Activated T-helper 9 cell treated with anti-CD3 and anti-CD28 coated beads, Interleukin-2, amount 50 U/mL, for 16 hours (primary cell): ENCODE measurements at regions not wholly inside any gene's neighbourhood (a gene's known extent, or its start where the extent isn't known, plus 50 kb on each side); places are given as distances from the start of the nearest gene placed in this dataset.
"Not testable (repeated sequence)": the region's sequence is repeated elsewhere in the genome, so short reads cannot be mapped to it uniquely, and the experiment has no call there.

Experiments used
- DNase-seq: peaks from one replicate; pipeline ENCODE4 v3.0.0-alpha.2; 2020; ENCODE audit warnings: low read depth

DNA sequence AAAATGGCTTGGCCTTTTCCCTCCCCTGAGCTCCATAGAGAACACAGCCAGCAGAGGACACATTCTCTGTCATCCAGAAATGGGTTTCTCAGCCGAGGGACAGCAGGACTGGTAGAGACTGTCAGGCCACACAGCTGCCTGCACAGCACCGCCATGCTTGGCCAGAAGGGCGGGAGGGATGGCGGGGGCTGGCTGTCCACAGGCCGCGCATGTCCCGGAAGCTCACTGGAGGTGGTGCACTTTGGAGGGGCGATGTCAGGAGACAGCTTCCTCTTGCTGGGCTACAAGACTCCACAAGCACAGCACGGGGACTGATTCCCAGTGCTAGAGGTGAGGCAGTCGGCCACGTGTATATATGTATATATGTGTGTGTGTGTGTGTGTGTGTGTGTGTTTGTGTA lies 125.3 kb downstream of the GOLGA6L4 start:
- DNase-seq: not testable (repeated sequence)

DNA sequence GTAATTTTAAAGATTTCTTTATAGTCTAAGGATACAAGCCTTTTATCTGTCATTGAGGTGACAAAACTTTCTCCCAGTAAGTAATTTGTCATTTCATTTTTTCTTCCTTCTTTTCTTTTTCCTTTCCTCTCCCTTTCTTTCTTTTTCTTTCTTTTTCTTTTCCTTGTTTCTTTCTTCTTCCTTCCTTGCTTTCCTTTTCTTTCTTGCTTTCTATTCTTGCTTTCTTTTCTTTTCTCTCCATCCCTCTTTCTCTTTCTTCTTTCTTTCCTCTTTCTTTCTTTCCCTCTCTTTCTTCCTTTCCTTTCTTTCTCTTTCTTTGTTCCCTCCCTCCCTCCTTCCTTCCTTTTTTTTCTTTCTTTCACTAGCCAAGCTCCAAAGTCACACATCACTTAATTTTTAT lies 148.8 kb downstream of the GOLGA6L4 start:
- DNase-seq: not testable (repeated sequence)

DNA sequence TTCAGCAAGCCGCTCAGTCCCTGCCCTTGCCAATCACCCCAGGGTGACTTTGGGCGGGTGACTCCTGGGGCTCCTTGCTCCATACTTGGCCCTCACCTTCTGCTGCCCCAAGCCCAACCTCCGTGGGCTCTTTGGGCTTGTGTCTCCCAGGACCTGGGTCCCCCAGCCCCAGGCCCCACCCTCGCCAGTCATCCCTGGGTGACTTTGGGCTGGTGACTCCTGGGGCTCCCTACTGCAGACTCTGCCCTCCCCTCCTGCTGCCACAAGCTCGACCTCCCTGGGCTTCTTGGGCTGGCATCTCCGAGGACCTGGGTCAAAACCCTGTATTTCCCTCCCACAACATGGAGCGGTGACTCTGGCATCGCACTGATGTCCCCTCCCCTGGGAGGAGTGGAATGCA lies 151.5 kb downstream of the GOLGA6L4 start:
- DNase-seq: no peak

DNA sequence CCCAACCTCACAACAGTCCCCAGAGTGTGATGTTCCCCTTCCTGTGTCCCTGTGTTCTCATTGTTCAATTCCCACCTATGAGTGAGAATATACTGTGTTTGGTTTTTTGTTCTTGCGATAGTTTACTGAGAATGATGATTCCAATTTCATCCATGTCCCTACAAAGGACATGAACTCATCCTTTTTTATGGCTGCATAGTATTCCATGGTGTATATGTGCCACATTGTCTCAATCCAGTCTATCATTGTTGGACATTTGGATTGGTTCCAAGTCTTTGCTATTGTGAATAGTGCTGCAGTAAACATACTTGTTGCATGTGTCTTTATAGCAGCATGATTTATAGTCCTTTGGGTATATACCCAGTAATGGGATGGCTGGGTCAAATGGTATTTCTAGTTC lies 152.6 kb downstream of the GOLGA6L4 start:
- not testable (repeated sequence) for DNase-seq

DNA sequence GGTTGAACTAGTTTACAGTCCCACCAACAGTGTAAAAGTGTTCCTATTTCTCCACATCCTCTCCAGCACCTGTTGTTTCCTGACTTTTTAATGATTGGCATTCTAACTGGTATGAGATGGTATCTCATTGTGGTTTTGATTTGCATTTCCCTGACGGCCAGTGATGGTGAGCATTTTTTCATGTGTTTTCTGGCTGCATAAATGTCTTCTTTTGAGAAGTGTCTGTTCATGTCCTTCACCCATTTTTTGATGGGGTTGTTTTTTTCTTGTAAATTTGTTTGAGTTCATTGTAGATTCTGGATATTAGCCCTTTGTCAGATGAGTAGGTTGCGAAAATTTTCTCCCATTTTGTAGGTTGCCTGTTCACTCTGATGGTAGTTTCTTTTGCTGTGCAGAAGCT lies 153.1 kb downstream of the GOLGA6L4 start:
- DNase-seq: not testable (repeated sequence)

DNA sequence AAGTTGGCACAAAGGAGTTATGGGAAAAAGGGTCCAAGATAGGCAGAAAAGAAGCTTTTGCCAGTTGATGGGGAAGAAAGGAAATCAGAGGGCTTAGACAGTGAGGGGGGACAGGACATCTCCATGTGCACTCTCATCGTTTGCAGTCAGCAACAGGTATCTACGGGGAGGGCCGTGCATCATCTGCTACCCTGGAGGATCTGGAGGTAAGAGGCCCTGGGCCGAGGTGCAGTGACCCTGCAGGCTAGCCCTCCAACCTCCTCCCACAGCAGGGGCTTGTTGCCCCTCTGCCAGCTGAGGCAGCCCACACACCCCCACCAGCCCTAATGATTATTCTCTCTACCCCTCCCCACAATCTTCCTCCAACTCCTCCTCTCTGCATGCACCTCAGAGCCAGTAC lies 154.8 kb downstream of the GOLGA6L4 start:
- not testable (repeated sequence) for DNase-seq

DNA sequence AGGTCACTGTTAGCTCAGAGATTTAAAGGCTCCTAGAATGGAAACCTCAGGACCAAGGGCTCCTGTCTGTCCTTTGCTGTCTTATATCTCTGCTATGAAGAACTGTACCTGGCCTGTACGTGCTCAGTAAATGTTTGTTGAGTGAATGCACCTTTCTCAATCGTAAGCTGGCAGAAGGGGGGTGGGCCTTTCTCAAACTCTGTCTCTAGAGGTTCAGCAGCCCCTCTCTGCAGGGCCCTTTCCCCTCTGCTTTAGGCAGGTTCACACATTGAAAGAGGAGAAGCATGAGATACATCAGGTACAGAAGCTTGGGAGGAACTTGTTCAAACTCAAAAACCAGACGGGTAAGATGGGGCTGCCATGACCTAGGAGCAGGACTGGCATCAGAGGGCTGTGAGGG lies 155.6 kb downstream of the GOLGA6L4 start:
- DNase-seq: no peak

DNA sequence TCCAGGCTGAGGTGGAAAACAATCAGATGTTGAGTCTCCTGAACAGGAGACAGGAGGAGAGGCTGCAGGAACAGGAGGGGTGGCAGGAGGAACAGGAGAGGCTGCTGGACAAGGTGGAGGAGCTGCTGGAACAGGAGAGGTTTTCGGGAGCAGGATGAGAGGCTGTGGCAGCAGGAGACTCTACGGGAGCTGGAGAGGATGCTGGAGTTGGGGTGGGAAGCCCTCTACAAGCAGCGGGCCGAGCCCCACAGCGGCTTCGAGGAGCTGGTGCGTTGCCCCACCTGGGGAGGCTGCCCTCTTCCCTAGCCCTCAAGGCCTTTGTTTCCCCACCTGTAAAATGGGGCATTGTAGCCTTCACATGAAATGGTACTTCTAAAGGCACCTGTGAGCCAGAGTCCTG lies 156.4 kb downstream of the GOLGA6L4 start:
- not testable (repeated sequence) for DNase-seq

DNA sequence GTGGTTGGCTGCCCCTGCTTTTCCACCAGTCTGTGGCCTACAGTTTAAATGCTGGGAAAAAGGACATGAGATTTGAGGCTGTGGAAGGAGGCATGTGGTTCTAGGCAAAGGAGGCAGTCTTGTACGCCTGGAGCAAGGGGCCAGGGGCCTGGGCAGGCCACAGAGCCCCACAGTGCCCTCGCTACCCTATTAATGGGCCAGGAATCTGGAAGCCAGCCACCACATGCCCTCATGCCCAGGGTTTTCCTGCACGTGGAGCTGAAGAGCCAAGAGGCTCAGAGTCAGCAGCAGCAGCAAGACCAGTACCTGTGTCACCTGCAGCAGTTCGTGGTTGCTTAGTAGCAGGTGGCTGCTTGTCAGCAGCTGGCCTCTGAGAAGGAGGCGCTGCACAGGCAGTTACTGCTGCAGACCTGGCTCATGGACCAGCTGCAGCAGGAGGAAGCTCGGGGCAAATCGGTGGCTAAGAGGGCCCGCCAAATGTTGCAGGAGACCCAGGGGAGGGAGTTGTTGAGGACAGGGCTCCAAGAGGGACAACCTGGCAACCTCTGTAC lies 157.9 kb downstream of the GOLGA6L4 start:
- DNase-seq: not testable (repeated sequence)

DNA sequence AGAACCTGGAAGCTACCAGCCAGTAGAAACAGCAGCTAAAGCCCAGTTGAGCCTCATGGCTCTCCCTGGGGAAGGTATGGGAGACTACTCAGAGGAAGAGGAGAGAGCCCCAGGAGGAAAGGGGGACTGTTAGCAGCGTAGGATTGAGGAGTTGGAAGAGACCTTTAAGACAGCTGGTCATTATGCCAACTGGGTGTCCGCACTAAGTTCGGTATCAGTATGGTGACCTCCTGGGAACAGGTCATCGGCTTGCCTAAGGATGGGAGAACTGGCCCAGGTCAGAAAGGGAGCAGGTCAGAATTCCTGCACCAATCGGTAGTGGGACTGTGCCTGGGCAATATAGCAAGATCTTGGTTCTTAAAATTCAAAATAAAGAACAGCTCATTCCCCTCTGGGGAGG lies 158.4 kb downstream of the GOLGA6L4 start:
- not testable (repeated sequence) for DNase-seq

DNA sequence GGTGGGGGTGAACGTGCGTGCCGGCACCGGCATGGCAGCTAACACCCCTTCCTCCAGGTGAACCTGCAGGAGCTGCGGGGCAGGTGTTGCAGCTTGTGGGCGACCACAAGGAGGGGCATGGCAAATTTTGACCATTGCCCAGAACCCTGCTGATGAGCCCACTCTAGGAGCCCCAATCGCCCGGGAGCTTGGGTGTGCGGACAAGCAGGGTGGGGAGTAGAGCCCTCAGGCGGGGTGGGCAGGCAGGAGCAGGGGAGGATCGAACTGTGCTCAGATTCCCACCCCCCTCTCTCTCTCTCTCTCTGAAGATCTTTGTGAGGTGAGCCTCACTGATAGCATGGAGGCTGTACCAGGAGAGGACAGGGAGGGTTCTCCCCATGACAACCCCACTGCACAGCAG lies 159.8 kb downstream of the GOLGA6L4 start:
- not testable (repeated sequence) for DNase-seq

DNA sequence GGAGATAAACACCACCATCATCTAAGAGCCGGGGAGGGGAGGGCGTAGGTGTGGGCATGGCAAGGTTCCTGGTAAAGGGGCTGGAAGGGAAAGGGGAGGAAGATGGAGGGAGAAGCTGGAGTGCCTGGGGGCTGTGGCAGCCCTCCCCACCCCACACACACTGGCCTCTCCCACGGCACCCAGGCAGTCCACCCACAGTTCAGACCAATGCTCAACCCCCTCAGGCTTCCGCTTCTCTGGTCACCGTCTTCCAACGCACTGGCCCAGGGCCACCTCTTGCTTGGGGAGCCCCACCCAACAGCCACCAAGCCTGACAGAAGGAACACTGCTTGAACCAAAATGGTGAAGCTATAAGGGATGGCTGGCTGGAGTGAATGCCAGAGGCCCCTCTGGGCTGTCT lies 160.3 kb downstream of the GOLGA6L4 start:
- not testable (repeated sequence) for DNase-seq

DNA sequence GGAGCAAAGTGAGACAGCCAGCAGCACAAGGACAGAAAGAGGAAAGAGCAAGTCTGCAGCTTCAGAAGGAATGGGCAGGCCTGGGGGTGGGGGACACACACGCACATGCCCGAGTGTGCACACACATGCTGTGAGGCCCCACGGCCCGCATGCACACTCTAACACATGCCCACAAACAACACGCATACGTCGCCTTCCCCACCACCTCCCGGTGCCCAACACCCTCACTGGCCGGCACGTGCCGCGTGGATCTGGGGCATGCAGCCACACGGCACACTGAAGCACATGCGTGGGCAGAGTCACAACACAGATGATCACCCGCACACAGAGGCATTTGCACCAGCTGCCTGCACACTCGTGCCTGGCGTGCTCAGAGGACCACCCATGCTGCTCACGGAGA lies 161.5 kb downstream of the GOLGA6L4 start:
- DNase-seq: not testable (repeated sequence)

DNA sequence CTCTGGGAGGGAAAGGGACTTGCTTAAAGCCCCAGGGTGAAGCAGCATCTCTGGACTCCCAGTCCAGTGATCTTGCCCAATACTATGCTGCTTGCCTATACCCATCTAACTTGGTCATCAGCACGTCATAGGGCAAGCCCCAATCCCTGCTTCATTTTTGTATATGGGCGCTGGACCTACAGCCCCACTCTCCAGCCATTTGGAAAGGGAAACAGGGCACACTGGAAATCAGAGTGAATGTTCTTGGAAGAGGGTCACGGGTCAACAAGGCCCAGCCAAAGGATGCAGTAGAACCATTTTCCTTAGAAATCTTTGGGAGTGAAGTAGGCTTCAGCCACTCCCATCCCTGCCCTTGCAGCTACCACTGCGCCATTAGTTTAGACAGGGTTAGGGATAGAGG lies 162.5 kb downstream of the GOLGA6L4 start:
- DNase-seq: not testable (repeated sequence)

DNA sequence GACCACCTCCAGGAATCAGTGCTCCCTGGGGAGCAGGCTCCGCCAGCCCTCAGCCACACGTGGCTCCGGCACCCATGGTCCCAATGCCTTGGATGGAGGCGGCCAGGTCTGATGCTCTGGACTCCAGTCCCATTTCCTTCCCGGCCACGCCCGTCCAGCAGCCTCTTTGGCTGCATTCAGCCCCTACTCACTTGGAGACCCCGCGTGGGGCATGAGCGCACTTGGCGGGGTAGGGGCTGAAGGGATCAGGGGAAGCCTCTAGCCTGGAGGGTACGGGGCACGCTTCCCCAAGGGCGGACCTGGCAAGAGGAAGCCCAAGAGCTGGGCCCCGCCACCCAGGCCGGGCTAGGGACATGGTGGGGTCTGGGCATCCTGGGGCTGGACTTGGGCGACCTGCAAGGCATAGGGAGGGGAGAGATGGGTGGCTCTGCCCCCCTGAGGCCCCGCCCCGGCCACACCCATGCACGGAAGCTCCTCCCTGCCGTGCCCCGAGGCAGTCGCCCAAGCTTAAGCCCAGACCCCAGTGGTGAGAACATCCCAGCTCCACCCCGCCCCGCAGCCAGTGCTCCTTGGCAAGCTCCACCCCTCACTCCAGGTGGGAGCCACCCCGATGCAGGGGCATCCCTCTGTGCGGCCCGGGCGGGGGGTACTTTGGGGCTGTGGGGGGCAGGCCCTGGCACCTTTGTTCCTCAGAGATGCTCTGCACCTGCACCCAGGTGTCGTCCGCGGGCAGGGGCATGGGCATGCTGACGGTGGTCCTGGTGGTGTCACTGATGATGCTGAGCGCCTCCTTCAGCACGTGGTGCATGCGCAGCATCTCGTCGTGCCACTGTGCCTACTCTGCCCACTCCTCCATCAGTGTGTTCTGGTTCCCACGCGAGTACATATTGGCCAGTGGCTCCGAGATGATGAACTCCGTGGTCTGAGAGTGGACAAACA lies 163.5 kb downstream of the GOLGA6L4 start:
- DNase-seq: no peak

DNA sequence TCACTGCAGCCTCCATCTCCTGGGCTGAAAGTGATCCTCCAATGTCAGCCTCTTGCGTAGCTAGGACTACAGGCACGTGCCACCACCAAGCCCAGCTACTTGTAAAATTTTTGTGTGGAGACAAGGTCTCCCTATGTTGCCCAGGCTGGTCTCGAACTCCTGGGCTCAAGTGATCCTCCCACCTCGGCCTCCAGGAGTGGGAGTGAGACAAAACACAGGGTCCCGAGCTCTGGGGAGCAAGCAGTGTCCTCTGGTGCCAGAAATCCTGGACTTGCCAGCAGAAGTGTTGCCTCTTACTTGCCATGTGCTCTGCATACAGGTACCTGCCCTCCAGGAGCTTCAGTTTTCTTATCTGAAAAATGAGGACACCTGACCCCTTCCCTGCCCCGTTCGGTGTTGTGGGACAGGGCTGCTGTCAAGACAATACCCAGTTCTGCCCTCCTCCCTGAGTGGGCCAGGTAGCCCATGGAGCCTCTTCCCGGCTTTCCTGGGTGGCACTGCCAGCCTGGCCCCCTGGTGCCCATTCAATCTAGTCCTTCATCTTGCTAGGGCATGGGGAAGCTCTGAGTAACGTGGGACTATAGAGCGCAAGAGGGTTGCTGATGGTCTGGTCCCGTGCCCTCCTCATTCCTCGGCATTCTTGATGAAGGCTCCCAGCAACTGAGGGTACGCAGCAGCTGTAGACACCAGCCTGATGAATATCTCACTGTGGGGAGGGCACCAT lies 164.6 kb downstream of the GOLGA6L4 start:
- DNase-seq: no peak

DNA sequence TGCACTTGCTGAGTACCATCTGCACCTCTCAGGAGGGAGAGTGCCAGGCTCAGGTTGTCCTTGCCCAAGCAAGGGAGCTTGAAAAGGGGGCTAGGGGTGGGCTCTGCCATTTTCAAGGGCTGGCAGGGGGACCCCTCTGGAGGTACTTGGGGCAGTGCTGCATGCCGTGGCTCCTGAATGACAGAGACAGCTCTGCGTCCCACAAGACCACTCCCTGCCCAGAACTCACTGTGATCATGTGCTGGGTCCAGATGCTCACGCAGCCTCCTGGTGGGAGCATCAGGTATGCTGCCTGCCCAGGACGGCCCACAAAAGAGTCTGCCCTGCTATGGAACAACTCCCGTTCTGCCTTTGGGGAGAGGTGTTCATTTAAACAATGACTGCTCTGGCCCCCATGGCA lies 165.2 kb downstream of the GOLGA6L4 start:
- no peak for DNase-seq

DNA sequence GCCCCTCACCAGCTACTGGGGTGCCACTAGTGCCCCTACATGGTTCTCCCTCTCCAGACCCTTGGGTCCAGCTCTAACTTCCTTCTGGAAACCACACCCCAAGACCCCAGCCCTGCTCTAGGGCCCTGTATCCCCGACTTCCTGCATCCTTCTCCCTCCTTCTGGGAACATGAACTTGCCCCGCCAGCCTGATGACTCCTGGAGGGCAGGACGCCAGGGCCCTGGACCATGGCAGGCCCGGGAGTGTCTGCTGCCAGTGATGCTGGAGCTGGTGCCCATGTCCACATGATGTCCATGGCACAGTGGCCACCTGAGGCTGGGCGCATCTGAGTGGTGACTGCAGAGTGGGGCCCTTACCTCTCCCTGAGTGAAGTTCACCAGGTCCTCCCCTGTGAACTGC lies 165.9 kb downstream of the GOLGA6L4 start:
- DNase-seq: not testable (repeated sequence)

DNA sequence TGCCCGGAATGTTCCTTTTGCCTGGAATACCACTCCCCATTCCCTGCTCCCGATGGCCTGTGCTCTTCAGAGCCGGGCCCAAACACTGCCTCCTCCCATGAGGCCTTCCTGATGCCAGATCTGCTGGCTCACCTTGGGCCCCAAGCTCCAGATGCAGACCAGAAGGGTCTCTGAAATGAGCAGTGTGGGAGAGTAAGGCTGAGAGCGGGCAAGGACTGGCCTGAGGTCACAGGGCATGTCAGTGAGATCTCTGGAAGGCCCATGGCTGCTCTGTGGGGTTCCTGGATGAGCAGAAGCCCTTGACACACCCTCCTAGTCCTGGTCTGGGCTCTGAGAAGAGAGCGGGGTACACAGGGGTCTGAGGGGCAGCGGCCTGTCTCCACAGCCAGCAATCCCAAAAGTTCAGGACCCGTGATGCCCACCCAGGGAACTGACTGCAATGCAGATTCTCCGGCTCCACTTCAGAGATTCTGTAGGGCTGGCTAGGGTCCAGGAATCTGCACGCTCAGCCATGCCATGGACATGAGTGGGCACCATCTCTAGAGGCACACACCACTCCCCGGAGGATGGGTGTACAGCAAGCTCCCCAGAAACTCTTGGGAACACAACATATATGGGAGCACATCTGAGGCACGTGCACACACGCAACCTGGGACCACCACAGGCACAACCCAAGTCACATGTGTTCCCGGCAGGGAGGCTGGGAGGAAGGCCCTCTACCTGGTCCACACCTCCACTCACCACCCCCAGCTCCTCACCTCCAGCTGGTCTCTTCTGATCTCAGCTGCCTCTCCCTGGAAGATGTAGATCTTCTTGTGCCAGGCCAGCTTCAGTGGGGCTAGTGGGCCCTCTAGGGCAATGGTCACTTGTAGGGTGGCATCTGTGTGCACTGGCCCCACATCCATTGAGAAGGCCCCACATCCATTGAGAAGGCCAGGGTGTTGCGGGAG lies 166.6 kb downstream of the GOLGA6L4 start:
- DNase-seq: not testable (repeated sequence)

DNA sequence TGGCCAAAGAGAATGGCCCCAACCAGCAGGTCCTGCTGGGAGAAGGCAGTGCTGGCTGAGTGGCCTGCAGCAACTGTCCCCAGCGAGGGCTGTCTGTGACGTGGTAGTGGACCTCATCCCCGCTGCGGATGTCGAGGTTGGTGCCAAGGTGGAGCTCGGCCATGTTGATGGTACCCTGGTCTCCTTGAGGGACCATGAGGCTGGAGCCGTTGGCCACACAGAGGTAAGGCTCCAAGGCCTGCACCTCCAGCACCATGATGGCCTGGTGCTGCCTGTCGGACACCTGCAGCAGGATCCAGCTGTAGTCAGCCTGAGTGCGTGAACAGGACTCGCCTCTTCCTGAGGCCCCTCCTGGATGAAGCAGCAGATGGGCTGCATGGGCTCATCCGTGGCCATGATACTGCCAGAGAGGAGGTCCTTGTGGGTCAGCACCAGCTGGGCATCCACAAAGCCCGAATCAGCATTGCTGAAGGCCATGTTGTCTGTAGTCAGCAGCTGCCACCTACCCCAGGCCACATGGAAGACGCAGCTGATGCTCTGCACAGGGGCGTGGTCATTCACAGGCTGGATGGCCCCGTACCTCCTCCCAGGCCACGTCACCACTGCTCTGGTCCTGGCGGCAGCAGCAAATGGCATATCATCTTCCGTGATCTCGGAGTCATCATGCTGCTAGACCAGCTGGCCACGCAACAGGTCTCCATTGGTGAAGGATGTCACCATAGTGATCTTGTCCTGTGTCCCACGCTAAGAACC lies 167.5 kb downstream of the GOLGA6L4 start:
- no peak for DNase-seq

DNA sequence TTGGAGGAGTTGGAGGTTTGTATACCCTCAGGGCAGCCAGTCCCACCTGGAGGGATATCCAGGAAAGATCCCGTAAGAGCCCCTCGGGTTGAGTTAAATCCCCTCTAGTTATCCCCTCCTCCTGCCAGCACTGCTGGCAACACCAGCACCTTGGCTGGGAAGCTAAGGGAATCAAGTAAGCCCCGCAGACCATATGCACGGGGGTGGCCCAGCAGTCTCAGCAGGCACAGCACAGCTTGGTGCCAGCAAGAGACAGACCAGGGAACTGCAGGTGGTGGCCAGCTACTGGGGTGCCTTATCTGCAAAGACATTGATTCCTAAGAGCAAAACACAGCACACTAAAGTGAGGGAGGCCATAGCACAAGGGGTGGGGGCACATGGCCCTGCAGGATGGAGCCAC lies 173.8 kb downstream of the GOLGA6L4 start:
- not testable (repeated sequence) for DNase-seq
